GM23338 (cell line): ENCODE measurements at regions not wholly inside any gene's neighbourhood (a gene's known extent, or its start where the extent isn't known, plus 50 kb on each side); places are given as distances from the start of the nearest gene placed in this dataset.

ENCODE experiments used
- ATAC-seq: fragments of 200-7000 bp; cut with Tn5 transposase; 3 replicates; pipeline ENCODE4 v1.9.1; 2020
- DNase-seq: peaks from one replicate; pipeline ENCODE4 v3.0.0-alpha.2; 2015; ENCODE audit warnings: low spot score
- H2AFZ ChIP-seq: fragments of 200-600 bp; sonication (generic); 2 replicates; pipeline ENCODE4 v1.8.0; 2016; ENCODE audit warnings: antibody characterized with exemption, mild to moderate bottlenecking, moderate library complexity
- H3F3A ChIP-seq: fragments of 200-600 bp; sonication (generic); replicated peaks from 2 replicates; pipeline ENCODE4 v1.8.0; 2017; ENCODE audit warnings: antibody characterized with exemption, mixed run types, low read depth
- H3K27ac ChIP-seq: fragments of 200-600 bp; sonication (generic); 2 replicates; pipeline ENCODE4 v1.6.1; 2016; ENCODE audit warnings: low read depth
- H3K27me3 ChIP-seq: fragments of 200-600 bp; sonication (generic); 2 replicates; pipeline ENCODE4 v1.8.0; 2016; ENCODE audit warnings: mild to moderate bottlenecking, mixed run types, moderate library complexity; ENCODE audit not compliant: insufficient read depth
- H3K36me3 ChIP-seq: fragments of 200-600 bp; sonication (generic); 2 replicates; pipeline ENCODE4 v1.8.0; 2016; ENCODE audit warnings: mild to moderate bottlenecking; ENCODE audit not compliant: insufficient read depth
- H3K4me1 ChIP-seq: fragments of 200-600 bp; sonication (generic); 2 replicates; pipeline ENCODE4 v1.8.0; 2016; ENCODE audit warnings: mild to moderate bottlenecking, moderate library complexity; ENCODE audit not compliant: insufficient read depth
- H3K4me2 ChIP-seq: fragments of 200-600 bp; sonication (generic); 2 replicates; pipeline ENCODE4 v1.7.1; 2017; ENCODE audit warnings: mixed run types
- H3K4me3 ChIP-seq: fragments of 200-600 bp; sonication (generic); 2 replicates; pipeline ENCODE4 v1.6.1; 2016; ENCODE audit warnings: mixed run types
- H3K79me2 ChIP-seq: fragments of 200-600 bp; sonication (generic); replicated peaks from 2 replicates; pipeline ENCODE4 v1.8.0; 2017; ENCODE audit warnings: mild to moderate bottlenecking; ENCODE audit not compliant: insufficient read depth
- H3K9me2 ChIP-seq: fragments of 200-600 bp; sonication (generic); 2 replicates; pipeline ENCODE4 v1.8.0; 2017; ENCODE audit not compliant: insufficient read depth
- H4K20me1 ChIP-seq: fragments of 200-600 bp; sonication (generic); replicated peaks from 2 replicates; pipeline ENCODE4 v1.8.0; 2017; ENCODE audit warnings: mild to moderate bottlenecking; ENCODE audit not compliant: insufficient read depth
- H3K27ac Mint-ChIP-seq: 2 replicates; pipeline ENCODE4 v1.8.0; 2020; ENCODE audit warnings: inconsistent platforms, mild to moderate bottlenecking, moderate library complexity, mixed read lengths
- H3K27me3 Mint-ChIP-seq: 3 replicates; pipeline ENCODE4 v1.8.0; 2022; ENCODE audit warnings: low read depth, mild to moderate bottlenecking, moderate library complexity, mixed read lengths, inconsistent platforms; ENCODE audit not compliant: insufficient read depth, poor library complexity
- H3K36me3 Mint-ChIP-seq: 3 replicates; pipeline ENCODE4 v1.8.0; 2021; ENCODE audit warnings: low read depth, mild to moderate bottlenecking, inconsistent platforms, moderate library complexity, mixed read lengths
- H3K4me1 Mint-ChIP-seq: 3 replicates; pipeline ENCODE4 v1.8.0; 2020; ENCODE audit warnings: mild to moderate bottlenecking, inconsistent platforms, mixed read lengths
- H3K4me3 Mint-ChIP-seq: 3 replicates; pipeline ENCODE4 v1.8.0; 2021; ENCODE audit warnings: moderate library complexity, mild to moderate bottlenecking, inconsistent platforms, mixed read lengths
- H3K9me3 Mint-ChIP-seq: 3 replicates; pipeline ENCODE4 v1.8.0; 2020; ENCODE audit warnings: moderate library complexity, mild to moderate bottlenecking, inconsistent platforms, mixed read lengths
- CREB1 ChIP-seq: fragments of 250-450 bp; sonication (Bioruptor Pico); IDR thresholded peaks from 2 replicates; pipeline ENCODE4 v1.5.0; 2020; ENCODE audit warnings: low read depth, mild to moderate bottlenecking, moderate library complexity
- EZH2 ChIP-seq: fragments of 200-600 bp; sonication (generic); IDR thresholded peaks from one replicate; pipeline ENCODE4 v1.8.0; 2017; ENCODE audit warnings: antibody characterized with exemption, mild to moderate bottlenecking, low read depth; ENCODE audit not compliant: unreplicated experiment
- EZH2phosphoT487 ChIP-seq: fragments of 200-600 bp; sonication (generic); IDR thresholded peaks from one replicate; pipeline ENCODE4 v1.8.1; 2018; ENCODE audit warnings: antibody characterized with exemption; ENCODE audit not compliant: unreplicated experiment
- JUNB ChIP-seq: IDR thresholded peaks from one replicate; pipeline ENCODE4 v1.6.1; 2016; ENCODE audit warnings: antibody characterized with exemption; ENCODE audit not compliant: unreplicated experiment
- NANOG ChIP-seq: IDR thresholded peaks from 2 replicates; pipeline ENCODE4 v1.6.1; 2016; ENCODE audit warnings: antibody characterized with exemption, borderline replicate concordance
- POLR2AphosphoS5 ChIP-seq: IDR thresholded peaks from 2 replicates; pipeline ENCODE4 v1.6.1; 2016; ENCODE audit warnings: antibody characterized with exemption, low read depth
- STAT1 ChIP-seq: IDR thresholded peaks from one replicate; pipeline ENCODE4 v1.6.1; 2016; ENCODE audit warnings: antibody characterized with exemption; ENCODE audit not compliant: unreplicated experiment
- ZNF114 ChIP-seq: fragments of 250-450 bp; sonication (Bioruptor Pico); IDR thresholded peaks from 2 replicates; pipeline ENCODE4 v1.5.0; 2020; ENCODE audit warnings: mild to moderate bottlenecking, moderate library complexity
- ZNF331 ChIP-seq: fragments of 250-450 bp; sonication (Bioruptor Pico); IDR thresholded peaks from 2 replicates; pipeline ENCODE4 v1.5.0; 2020; ENCODE audit warnings: low read depth, mild to moderate bottlenecking, moderate library complexity
- ZNF462 ChIP-seq: fragments of 250-450 bp; sonication (Bioruptor Pico); IDR thresholded peaks from 2 replicates; pipeline ENCODE4 v1.5.0; 2020; ENCODE audit warnings: mild to moderate bottlenecking, moderate library complexity
- TF ChIP-seq, protein P1 (sequence below): IDR thresholded peaks from 2 replicates; pipeline ENCODE4 v1.6.1; 2016; ENCODE audit warnings: antibody characterized with exemption
- TF ChIP-seq, protein P2 (sequence below): IDR thresholded peaks from one replicate; pipeline ENCODE4 v1.6.1; 2018; ENCODE audit warnings: antibody characterized with exemption; ENCODE audit not compliant: unreplicated experiment
- TF ChIP-seq, protein P3 (sequence below), 2 experiments: fragments of 200-600 bp in 1 of 2; sonication (generic) in 1 of 2; conservative IDR thresholded peaks; 2 replicates each; pipeline versions ENCODE4 v1.5.1 to v1.6.1; 2016 to 2017; ENCODE audit warnings: antibody characterized with exemption in 2 of 2, low read depth in 2 of 2, mild to moderate bottlenecking in 2 of 2, moderate library complexity in 1 of 2

DNA sequence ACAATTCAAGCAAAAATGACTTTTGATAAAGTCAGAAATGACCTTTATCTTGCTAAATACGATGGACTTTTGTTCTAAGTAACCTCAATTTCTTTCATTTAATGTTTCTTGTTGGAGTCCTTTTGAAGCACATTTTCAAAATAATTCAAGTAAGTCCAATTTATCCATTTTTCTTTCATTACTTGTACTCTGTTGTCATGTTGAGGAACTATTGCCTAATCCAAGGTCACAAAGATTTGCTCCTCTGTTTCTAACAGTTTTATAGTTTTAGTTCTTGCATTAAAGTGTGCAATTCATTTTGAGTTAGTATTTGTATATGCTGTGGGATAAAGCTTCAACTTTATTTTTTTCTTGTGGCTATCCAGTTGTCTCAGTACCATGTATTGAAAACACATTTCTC is 66.7 kb downstream of the CCER1 start:
- no peaks in the 10 kb centered on the region for H3K79me2 ChIP-seq

More for the DNA sequence above, 66.7 kb downstream of the CCER1 start:
- H3K4me2 ChIP-seq, result no peak overlapping the region
- H4K20me1 ChIP-seq, result no peaks in the 10 kb centered on the region
- TF ChIP-seq, protein P1, sequence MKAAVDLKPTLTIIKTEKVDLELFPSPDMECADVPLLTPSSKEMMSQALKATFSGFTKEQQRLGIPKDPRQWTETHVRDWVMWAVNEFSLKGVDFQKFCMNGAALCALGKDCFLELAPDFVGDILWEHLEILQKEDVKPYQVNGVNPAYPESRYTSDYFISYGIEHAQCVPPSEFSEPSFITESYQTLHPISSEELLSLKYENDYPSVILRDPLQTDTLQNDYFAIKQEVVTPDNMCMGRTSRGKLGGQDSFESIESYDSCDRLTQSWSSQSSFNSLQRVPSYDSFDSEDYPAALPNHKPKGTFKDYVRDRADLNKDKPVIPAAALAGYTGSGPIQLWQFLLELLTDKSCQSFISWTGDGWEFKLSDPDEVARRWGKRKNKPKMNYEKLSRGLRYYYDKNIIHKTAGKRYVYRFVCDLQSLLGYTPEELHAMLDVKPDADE, result no peak
- TF ChIP-seq POLR2AphosphoS5 (no peak), EZH2 (no peak), ZNF331 (CRISPR knock-in tag) (no peak), NANOG (no peak), EZH2phosphoT487 (no peak), STAT1 (no peak), CREB1 (CRISPR knock-in tag) (no peak), JUNB (no peak), ZNF462 (CRISPR knock-in tag) (no peak), ZNF114 (CRISPR knock-in tag) (no peak)
- TF ChIP-seq, protein P2, sequence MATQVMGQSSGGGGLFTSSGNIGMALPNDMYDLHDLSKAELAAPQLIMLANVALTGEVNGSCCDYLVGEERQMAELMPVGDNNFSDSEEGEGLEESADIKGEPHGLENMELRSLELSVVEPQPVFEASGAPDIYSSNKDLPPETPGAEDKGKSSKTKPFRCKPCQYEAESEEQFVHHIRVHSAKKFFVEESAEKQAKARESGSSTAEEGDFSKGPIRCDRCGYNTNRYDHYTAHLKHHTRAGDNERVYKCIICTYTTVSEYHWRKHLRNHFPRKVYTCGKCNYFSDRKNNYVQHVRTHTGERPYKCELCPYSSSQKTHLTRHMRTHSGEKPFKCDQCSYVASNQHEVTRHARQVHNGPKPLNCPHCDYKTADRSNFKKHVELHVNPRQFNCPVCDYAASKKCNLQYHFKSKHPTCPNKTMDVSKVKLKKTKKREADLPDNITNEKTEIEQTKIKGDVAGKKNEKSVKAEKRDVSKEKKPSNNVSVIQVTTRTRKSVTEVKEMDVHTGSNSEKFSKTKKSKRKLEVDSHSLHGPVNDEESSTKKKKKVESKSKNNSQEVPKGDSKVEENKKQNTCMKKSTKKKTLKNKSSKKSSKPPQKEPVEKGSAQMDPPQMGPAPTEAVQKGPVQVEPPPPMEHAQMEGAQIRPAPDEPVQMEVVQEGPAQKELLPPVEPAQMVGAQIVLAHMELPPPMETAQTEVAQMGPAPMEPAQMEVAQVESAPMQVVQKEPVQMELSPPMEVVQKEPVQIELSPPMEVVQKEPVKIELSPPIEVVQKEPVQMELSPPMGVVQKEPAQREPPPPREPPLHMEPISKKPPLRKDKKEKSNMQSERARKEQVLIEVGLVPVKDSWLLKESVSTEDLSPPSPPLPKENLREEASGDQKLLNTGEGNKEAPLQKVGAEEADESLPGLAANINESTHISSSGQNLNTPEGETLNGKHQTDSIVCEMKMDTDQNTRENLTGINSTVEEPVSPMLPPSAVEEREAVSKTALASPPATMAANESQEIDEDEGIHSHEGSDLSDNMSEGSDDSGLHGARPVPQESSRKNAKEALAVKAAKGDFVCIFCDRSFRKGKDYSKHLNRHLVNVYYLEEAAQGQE, result no peak
- TF ChIP-seq, protein P3, sequence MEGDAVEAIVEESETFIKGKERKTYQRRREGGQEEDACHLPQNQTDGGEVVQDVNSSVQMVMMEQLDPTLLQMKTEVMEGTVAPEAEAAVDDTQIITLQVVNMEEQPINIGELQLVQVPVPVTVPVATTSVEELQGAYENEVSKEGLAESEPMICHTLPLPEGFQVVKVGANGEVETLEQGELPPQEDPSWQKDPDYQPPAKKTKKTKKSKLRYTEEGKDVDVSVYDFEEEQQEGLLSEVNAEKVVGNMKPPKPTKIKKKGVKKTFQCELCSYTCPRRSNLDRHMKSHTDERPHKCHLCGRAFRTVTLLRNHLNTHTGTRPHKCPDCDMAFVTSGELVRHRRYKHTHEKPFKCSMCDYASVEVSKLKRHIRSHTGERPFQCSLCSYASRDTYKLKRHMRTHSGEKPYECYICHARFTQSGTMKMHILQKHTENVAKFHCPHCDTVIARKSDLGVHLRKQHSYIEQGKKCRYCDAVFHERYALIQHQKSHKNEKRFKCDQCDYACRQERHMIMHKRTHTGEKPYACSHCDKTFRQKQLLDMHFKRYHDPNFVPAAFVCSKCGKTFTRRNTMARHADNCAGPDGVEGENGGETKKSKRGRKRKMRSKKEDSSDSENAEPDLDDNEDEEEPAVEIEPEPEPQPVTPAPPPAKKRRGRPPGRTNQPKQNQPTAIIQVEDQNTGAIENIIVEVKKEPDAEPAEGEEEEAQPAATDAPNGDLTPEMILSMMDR (conservative IDR thresholded peaks at IDR 0.05; ENCODE audit: low read depth in 2 of 2), result no peak
- no peaks in the 10 kb centered on the region for H3K4me1 ChIP-seq
- H3K9me2 ChIP-seq, result no peaks in the 10 kb centered on the region
- Mint-ChIP-seq H3K36me3 (no peaks in the 10 kb centered on the region), H3K27me3 (no peaks in the 10 kb centered on the region), H3K27ac (no peak overlapping the region), H3K4me1 (no peaks in the 10 kb centered on the region), H3K4me3 (no peak overlapping the region), H3K9me3 (no peaks in the 10 kb centered on the region)
- H3K4me3 ChIP-seq, result no peak overlapping the region
- H3K36me3 ChIP-seq, result no peaks in the 10 kb centered on the region
- ATAC-seq (no peak), DNase-seq (no peak)
- H3K27ac ChIP-seq, result no peak overlapping the region
- no peaks in the 10 kb centered on the region for H3F3A ChIP-seq
- H2AFZ ChIP-seq, result no peak overlapping the region
- H3K27me3 ChIP-seq, result no peaks in the 10 kb centered on the region
